NB4 (cell line): ENCODE measurements at regions not wholly inside any gene's neighbourhood (a gene's known extent, or its start where the extent isn't known, plus 50 kb on each side); places are given as distances from the start of the nearest gene placed in this dataset.

ENCODE experiments used
- MYC ChIP-seq: IDR thresholded peaks from 2 replicates; pipeline ENCODE4 v1.6.1; 2011; ENCODE audit warnings: low read depth, low read length
- POLR2A ChIP-seq: IDR thresholded peaks from 2 replicates; pipeline ENCODE4 v1.6.1; 2011; ENCODE audit warnings: mild to moderate bottlenecking; ENCODE audit not compliant: insufficient read length; ENCODE audit errors: extremely low read depth
- TF ChIP-seq, protein P1 (sequence below): IDR thresholded peaks from one replicate; pipeline ENCODE4 v1.5.1; 2012; ENCODE audit warnings: low read depth, low read length
- TF ChIP-seq, protein P2 (sequence below): IDR thresholded peaks from 2 replicates; pipeline ENCODE4 v1.6.1; 2011; ENCODE audit warnings: low read depth, low read length

DNA sequence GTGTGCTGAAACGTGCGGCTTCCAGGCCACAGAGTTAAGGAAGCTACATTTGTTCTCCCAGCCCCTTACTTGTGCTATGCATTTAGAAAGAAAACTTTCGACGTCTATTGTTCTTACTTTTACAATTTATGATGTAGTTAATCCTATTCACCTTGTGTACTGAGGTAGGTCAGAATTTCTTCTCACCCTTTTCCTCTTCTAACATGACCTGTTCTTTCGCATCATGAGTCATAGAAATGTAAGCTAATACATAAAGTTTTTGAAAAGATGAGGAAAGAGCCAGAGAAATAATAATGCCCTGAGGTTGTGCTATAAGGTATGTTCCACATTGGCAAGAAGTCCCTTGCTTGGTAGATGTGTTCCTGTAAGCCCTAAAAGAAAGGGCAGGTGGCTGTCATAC is 298.3 kb downstream of the TRIML1 start:
- no peak for TF ChIP-seq POLR2A
- TF ChIP-seq, protein P1, sequence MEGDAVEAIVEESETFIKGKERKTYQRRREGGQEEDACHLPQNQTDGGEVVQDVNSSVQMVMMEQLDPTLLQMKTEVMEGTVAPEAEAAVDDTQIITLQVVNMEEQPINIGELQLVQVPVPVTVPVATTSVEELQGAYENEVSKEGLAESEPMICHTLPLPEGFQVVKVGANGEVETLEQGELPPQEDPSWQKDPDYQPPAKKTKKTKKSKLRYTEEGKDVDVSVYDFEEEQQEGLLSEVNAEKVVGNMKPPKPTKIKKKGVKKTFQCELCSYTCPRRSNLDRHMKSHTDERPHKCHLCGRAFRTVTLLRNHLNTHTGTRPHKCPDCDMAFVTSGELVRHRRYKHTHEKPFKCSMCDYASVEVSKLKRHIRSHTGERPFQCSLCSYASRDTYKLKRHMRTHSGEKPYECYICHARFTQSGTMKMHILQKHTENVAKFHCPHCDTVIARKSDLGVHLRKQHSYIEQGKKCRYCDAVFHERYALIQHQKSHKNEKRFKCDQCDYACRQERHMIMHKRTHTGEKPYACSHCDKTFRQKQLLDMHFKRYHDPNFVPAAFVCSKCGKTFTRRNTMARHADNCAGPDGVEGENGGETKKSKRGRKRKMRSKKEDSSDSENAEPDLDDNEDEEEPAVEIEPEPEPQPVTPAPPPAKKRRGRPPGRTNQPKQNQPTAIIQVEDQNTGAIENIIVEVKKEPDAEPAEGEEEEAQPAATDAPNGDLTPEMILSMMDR: no peak
- TF ChIP-seq, protein P2, sequence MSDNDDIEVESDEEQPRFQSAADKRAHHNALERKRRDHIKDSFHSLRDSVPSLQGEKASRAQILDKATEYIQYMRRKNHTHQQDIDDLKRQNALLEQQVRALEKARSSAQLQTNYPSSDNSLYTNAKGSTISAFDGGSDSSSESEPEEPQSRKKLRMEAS: no peak
- no peak for TF ChIP-seq MYC
